MM.1S (cell line): ENCODE measurements at regions not wholly inside any gene's neighbourhood (a gene's known extent, or its start where the extent isn't known, plus 50 kb on each side); places are given as distances from the start of the nearest gene placed in this dataset.
"Not testable (repeated sequence)": the region's sequence is repeated elsewhere in the genome, so short reads cannot be mapped to it uniquely, and the experiment has no call there.

Source experiments
- DNase-seq: peaks from one replicate; pipeline ENCODE4 v3.0.0-alpha.2; 2015
- H2AFZ ChIP-seq: fragments of 300-600 bp; sonication (generic); 2 replicates; pipeline ENCODE4 v1.6.0; 2016; ENCODE audit warnings: antibody characterized with exemption, low read length
- H3F3A ChIP-seq: fragments of 300-600 bp; sonication (generic); 2 replicates; pipeline ENCODE4 v1.6.1; 2016; ENCODE audit warnings: mild to moderate bottlenecking, antibody characterized with exemption, low read length, moderate library complexity, mixed read lengths; ENCODE audit not compliant: insufficient read depth
- H3K27ac ChIP-seq: fragments of 300-600 bp; sonication (generic); 2 replicates; pipeline ENCODE4 v1.5.1; 2016; ENCODE audit warnings: mild to moderate bottlenecking, low read length
- H3K27me3 ChIP-seq: fragments of 300-600 bp; sonication (generic); replicated peaks from 2 replicates; pipeline ENCODE4 v1.6.0; 2016; ENCODE audit warnings: low read length; ENCODE audit not compliant: insufficient read depth
- H3K36me3 ChIP-seq: fragments of 300-600 bp; sonication (generic); replicated peaks from 2 replicates; pipeline ENCODE4 v1.6.1; 2016; ENCODE audit warnings: mild to moderate bottlenecking, low read length, mixed read lengths; ENCODE audit not compliant: insufficient read depth
- H3K4me1 ChIP-seq: fragments of 300-600 bp; sonication (generic); 2 replicates; pipeline ENCODE4 v1.6.1; 2016; ENCODE audit warnings: low read length, mixed read lengths
- H3K4me2 ChIP-seq: fragments of 300-600 bp; sonication (generic); 2 replicates; pipeline ENCODE4 v1.6.0; 2016; ENCODE audit warnings: low read depth, low read length
- H3K4me3 ChIP-seq: fragments of 300-600 bp; sonication (generic); 2 replicates; pipeline ENCODE4 v1.5.1; 2016; ENCODE audit warnings: low read length, mixed read lengths
- H3K79me2 ChIP-seq: fragments of 300-600 bp; sonication (generic); 2 replicates; pipeline ENCODE4 v1.6.1; 2016; ENCODE audit warnings: mixed run types, low read length, mixed read lengths
- H3K9ac ChIP-seq: fragments of 300-600 bp; sonication (generic); 2 replicates; pipeline ENCODE4 v1.6.1; 2016; ENCODE audit warnings: low read length, mixed read lengths
- H3K9me2 ChIP-seq: fragments of 300-600 bp; sonication (generic); replicated peaks from 2 replicates; pipeline ENCODE4 v1.6.1; 2016; ENCODE audit warnings: mild to moderate bottlenecking, low read length, mixed read lengths; ENCODE audit not compliant: insufficient read depth
- H3K9me3 ChIP-seq: fragments of 300-600 bp; sonication (generic); replicated peaks from 2 replicates; pipeline ENCODE4 v1.6.1; 2016; ENCODE audit warnings: mild to moderate bottlenecking, low read length, mixed read lengths; ENCODE audit not compliant: insufficient read depth
- H4K20me1 ChIP-seq: fragments of 300-600 bp; sonication (generic); 2 replicates; pipeline ENCODE4 v1.6.1; 2016; ENCODE audit warnings: mild to moderate bottlenecking, low read length, moderate library complexity, mixed read lengths; ENCODE audit not compliant: insufficient read depth
- CTCF ChIP-seq: fragments of 300-600 bp; sonication (generic); IDR thresholded peaks from 2 replicates; pipeline ENCODE4 v1.5.1; 2016; ENCODE audit warnings: antibody characterized with exemption, low read length, mixed read lengths
- EZH2 ChIP-seq: fragments of 300-600 bp; sonication (generic); optimal IDR thresholded peaks from 2 replicates; pipeline ENCODE3; 2017; ENCODE audit warnings: low read depth, mild to moderate bottlenecking, antibody characterized with exemption, low read length, mixed read lengths
- EZH2phosphoT487 ChIP-seq: fragments of 300-600 bp; sonication (generic); IDR thresholded peaks from 2 replicates; pipeline ENCODE4 v1.6.1; 2018; ENCODE audit warnings: antibody characterized with exemption, low read length

- peaks cover 80% of the 10 kb centered on the region for H3K27me3 ChIP-seq
- no peak overlapping the region for H3K4me3 ChIP-seq
- no peak overlapping the region for H3K27ac ChIP-seq
These were observed 226.9 kb upstream of the SHH start for GRCh38 chr7:156039194-156039593.

GRCh38 chr7:156038345-156038744 is 226.1 kb upstream of the SHH start:
- Histone ChIP-seq H3K9me2 (no peaks in the 10 kb centered on the region), H3K27me3 (peaks cover 76% of the 10 kb centered on the region), H3K36me3 (no peaks in the 10 kb centered on the region), H3F3A (no peaks in the 10 kb centered on the region), H3K4me3 (no peak overlapping the region), H3K79me2 (no peaks in the 10 kb centered on the region), H3K4me1 (no peaks in the 10 kb centered on the region), H3K4me2 (no peak overlapping the region), H3K27ac (no peak overlapping the region), H3K9ac (no peak overlapping the region), H2AFZ (no peak overlapping the region), H4K20me1 (no peaks in the 10 kb centered on the region), H3K9me3 (no peaks in the 10 kb centered on the region)
- DNase-seq: no peak
- TF ChIP-seq CTCF (no peak), EZH2 (no peak), EZH2phosphoT487 (no peak)

More at GRCh38 chr7:156039194-156039593, 226.9 kb upstream of the SHH start:
- Histone ChIP-seq H3K36me3 (no peaks in the 10 kb centered on the region), H4K20me1 (no peaks in the 10 kb centered on the region), H2AFZ (no peak overlapping the region), H3K4me2 (no peak overlapping the region), H3K9me2 (no peaks in the 10 kb centered on the region), H3K9me3 (no peaks in the 10 kb centered on the region), H3K4me1 (no peaks in the 10 kb centered on the region), H3K9ac (no peak overlapping the region), H3F3A (no peaks in the 10 kb centered on the region), H3K79me2 (no peaks in the 10 kb centered on the region)
- DNase-seq: no peak
- no peak for TF ChIP-seq CTCF
- no peak for TF ChIP-seq EZH2
- no peak for TF ChIP-seq EZH2phosphoT487

GRCh38 chr7:156036153-156036552 is 223.9 kb upstream of the SHH start:
- Histone ChIP-seq H3K9me2 (no peaks in the 10 kb centered on the region), H3K9me3 (no peaks in the 10 kb centered on the region), H4K20me1 (no peaks in the 10 kb centered on the region), H3K27me3 (peaks cover 72% of the 10 kb centered on the region), H3K36me3 (no peaks in the 10 kb centered on the region), H3K4me3 (no peak overlapping the region), H3K4me2 (no peak overlapping the region), H3K79me2 (no peaks in the 10 kb centered on the region), H3K9ac (no peak overlapping the region), H3K4me1 (no peaks in the 10 kb centered on the region), H3F3A (no peaks in the 10 kb centered on the region), H2AFZ (no peak overlapping the region), H3K27ac (no peak overlapping the region)
- TF ChIP-seq EZH2 (no peak), EZH2phosphoT487 (no peak), CTCF (no peak)
- DNase-seq: no peak

- not testable (repeated sequence) for H3K9me2 ChIP-seq, H3K4me3 ChIP-seq, DNase-seq, H3K4me2 ChIP-seq, H3K9ac ChIP-seq, H3K27ac ChIP-seq, H3K9me3 ChIP-seq, H4K20me1 ChIP-seq, H3K79me2 ChIP-seq, H2AFZ ChIP-seq, H3F3A ChIP-seq, H3K36me3 ChIP-seq, H3K4me1 ChIP-seq
- H3K27me3 ChIP-seq: peaks cover 66% of the 10 kb centered on the region
These were observed 223.1 kb upstream of the SHH start for GRCh38 chr7:156035387-156035786.
